HepG2 (cell line): ENCODE measurements at regions not wholly inside any gene's neighbourhood (a gene's known extent, or its start where the extent isn't known, plus 50 kb on each side); places are given as distances from the start of the nearest gene placed in this dataset.

ENCODE experiments used
- ATAC-seq: fragments of 200-7000 bp; cut with Tn5 transposase; 3 replicates; pipeline ENCODE4 v1.9.1; 2020; ENCODE audit warnings: mild to moderate bottlenecking, moderate library complexity
- BruUV-seq: library from RNA; stranded (reverse); fragments of 400-500 nt; replicated peaks from 2 replicates; lab custom pipeline; 2021; lab: Mats Ljungman, UMichigan
- CTCF ChIA-PET: fragments of 300-600 bp; formaldehyde crosslinking; extraction: SDS; loops from one replicate; lab custom pipeline; 2021; ENCODE audit warnings: low total read pairs, inconsistent platforms, low intra/inter-chr PET ratio; lab: Yijun Ruan, JAX
- POLR2A ChIA-PET: fragments of 350-600 bp; sonication (Branson Sonifier 250); formaldehyde crosslinking; loops from one replicate; lab custom pipeline; 2020; ENCODE audit warnings: antibody characterized with exemption, inconsistent platforms; lab: Yijun Ruan, JAX
- DNase-seq: peaks from one replicate; pipeline ENCODE4 v3.0.0-alpha.2; 2015; ENCODE audit warnings: low spot score
- FAIRE-seq: peaks from 3 replicates; lab custom pipeline; 2011; peaks lifted over from hg19 to GRCh38; lab: Jason Lieb, UNC
- H2AFZ ChIP-seq: one replicate; pipeline ENCODE4 v1.6.1; 2011; ENCODE audit warnings: low read length, inconsistent platforms
- H3K27ac ChIP-seq: fragments of 300-600 bp; 3 replicates; pipeline ENCODE4 v1.8.0; 2011; ENCODE audit warnings: mixed run types, mild to moderate bottlenecking, mixed read lengths, low read length, inconsistent platforms; ENCODE audit not compliant: insufficient read depth; ENCODE audit errors: extremely low read length
- H3K27me3 ChIP-seq, 2 experiments: fragments of 200-600 bp in 1 of 2; 2 replicates in 1 of 2; 3 replicates in 1 of 2; pipeline versions ENCODE4 v1.6.0 to v1.8.0; 2011; ENCODE audit warnings: low read length in 2 of 2, mild to moderate bottlenecking in 2 of 2, moderate library complexity in 2 of 2, inconsistent platforms in 1 of 2; ENCODE audit not compliant: insufficient read depth in 2 of 2, control insufficient read depth in 1 of 2
- H3K36me3 ChIP-seq, 2 experiments: fragments of 200-600 bp in 1 of 2; replicated peaks in 1 of 2; 2 replicates in 1 of 2; 3 replicates in 1 of 2; pipeline versions ENCODE4 v1.5.1 to v1.8.0; 2011; ENCODE audit warnings: low read length in 2 of 2, inconsistent platforms in 1 of 2; ENCODE audit not compliant: insufficient read depth in 2 of 2, control insufficient read depth in 1 of 2
- H3K4me1 ChIP-seq: 2 replicates; pipeline ENCODE4 v1.5.1; 2012; ENCODE audit warnings: low read length, inconsistent platforms; ENCODE audit not compliant: insufficient read depth
- H3K4me2 ChIP-seq: 2 replicates; pipeline ENCODE4 v1.6.0; 2011; ENCODE audit warnings: low read depth, low read length, inconsistent platforms
- H3K4me3 ChIP-seq, 3 experiments: fragments of 200-600 bp in 1 of 3; sonication (generic), shearing (Covaris generic) in 1 of 3; replicated peaks in 1 of 3; 2 replicates each; pipeline ENCODE4 v1.5.1; 2011 to 2016; ENCODE audit warnings: low read length in 3 of 3, inconsistent platforms in 2 of 3, low read depth in 2 of 3, mild to moderate bottlenecking in 2 of 3, control low read depth in 1 of 3, mixed read lengths in 1 of 3; ENCODE audit not compliant: insufficient read depth in 1 of 3
- H3K79me2 ChIP-seq: one replicate; pipeline ENCODE4 v1.6.1; 2011; ENCODE audit warnings: low read length, inconsistent platforms; ENCODE audit not compliant: insufficient read depth
- H3K9ac ChIP-seq: 2 replicates; pipeline ENCODE4 v1.6.0; 2011; ENCODE audit warnings: mild to moderate bottlenecking, low read depth, low read length, inconsistent platforms; ENCODE audit not compliant: insufficient read depth
- H3K9me3 ChIP-seq: 2 replicates; pipeline ENCODE4 v1.5.1; 2012; ENCODE audit warnings: mild to moderate bottlenecking, low read length
- H4K20me1 ChIP-seq: 2 replicates; pipeline ENCODE4 v1.6.0; 2011; ENCODE audit warnings: inconsistent platforms, mild to moderate bottlenecking, low read length, moderate library complexity; ENCODE audit not compliant: insufficient read depth
- ATF7 ChIP-seq, 2 experiments: fragments of 450-650 bp in 1 of 2; sonication (generic) in 1 of 2; formaldehyde crosslinking in 1 of 2; IDR thresholded peaks; 2 replicates each; pipeline versions ENCODE4 v1.4.0 to v1.6.1; 2016 to 2020; ENCODE audit warnings: antibody characterized with exemption in 1 of 2, mild to moderate bottlenecking in 1 of 2, missing genetic modification reagents in 1 of 2
- CEBPG ChIP-seq: IDR thresholded peaks from 2 replicates; pipeline ENCODE4 v1.6.1; 2016
- CSRNP1 ChIP-seq: sonication (generic); formaldehyde crosslinking; IDR thresholded peaks from 2 replicates; pipeline ENCODE4 v1.8.1; 2023; ENCODE audit warnings: mild to moderate bottlenecking, missing genetic modification reagents
- DMAP1 ChIP-seq: IDR thresholded peaks from 2 replicates; pipeline ENCODE4 v1.6.1; 2016
- ETV5 ChIP-seq: IDR thresholded peaks from 2 replicates; pipeline ENCODE4 v1.6.1; 2018; ENCODE audit warnings: missing biosample characterization, missing genetic modification reagents, inconsistent platforms, borderline replicate concordance
- SCMH1 ChIP-seq: sonication (generic); formaldehyde crosslinking; IDR thresholded peaks from 2 replicates; pipeline ENCODE4 v1.9.0; 2021; ENCODE audit warnings: missing genetic modification reagents, mild to moderate bottlenecking, borderline replicate concordance
- ZNF232 ChIP-seq: sonication (generic); formaldehyde crosslinking; IDR thresholded peaks from 2 replicates; pipeline ENCODE4 v1.4.0; 2020; ENCODE audit warnings: missing genetic modification reagents, borderline replicate concordance
- ZNF780A ChIP-seq: sonication (generic); formaldehyde crosslinking; IDR thresholded peaks from 2 replicates; pipeline ENCODE4 v1.8.0; 2022; ENCODE audit warnings: mild to moderate bottlenecking, missing genetic modification reagents, moderate library complexity
- WGBS: methylation state at CpG from one replicate; pipeline ENCODE4 v1.1.6; 2017; ENCODE audit warnings: low lambda C conversion rate; 5-methylcytosine and 5-hydroxymethylcytosine counted together
- in situ Hi-C: cut with HindIII; loops from 2 replicates; pipeline ENCODE4 v1.10.0; 2017; ENCODE audit warnings: low pct_unique_long_range_greater_than_20kb; ENCODE audit not compliant: extremely low pct_ligation_motif_present
- intact Hi-C: fragments of 100-400 bp; cut with micrococcal nuclease; formaldehyde crosslinking; loops from one replicate; pipeline ENCODE4 v1.10.0; 2022; ENCODE audit not compliant: unreplicated experiment
- TF ChIP-seq, protein P1 (sequence below): sonication (generic); formaldehyde crosslinking; IDR thresholded peaks from 2 replicates; pipeline ENCODE4 v1.9.0; 2021; ENCODE audit warnings: mild to moderate bottlenecking, missing genetic modification reagents

DNA sequence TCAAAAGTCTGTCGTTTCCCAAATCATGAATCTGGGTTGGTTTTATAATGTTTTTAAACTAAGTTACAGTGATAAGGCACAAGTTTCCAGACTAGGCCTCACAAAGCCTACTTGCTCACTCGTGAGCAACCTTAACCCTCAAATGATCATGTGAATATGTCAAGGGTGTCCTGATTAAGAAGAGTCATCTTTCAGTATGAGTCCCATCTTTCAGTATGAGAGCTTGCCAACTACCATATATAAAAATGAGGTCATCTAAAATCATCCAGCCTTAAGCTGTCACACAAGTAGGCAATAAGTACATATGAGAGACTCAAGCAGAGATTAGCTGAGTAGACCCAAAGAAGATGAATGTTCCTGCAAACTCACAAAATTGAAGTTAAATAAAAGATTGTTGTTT lies 668.4 kb upstream of the FAM174A start:
- intact Hi-C loops, result no loop called here

GRCh38 chr5:99865159-99865558 lies 670.0 kb upstream of the FAM174A start:
- Histone ChIP-seq H3K9me3 (no peaks in the 10 kb centered on the region), H3K4me2 (no peak overlapping the region), H4K20me1 (no peaks in the 10 kb centered on the region), H3K9ac (no peak overlapping the region), H3K27me3 (no peaks in the 10 kb centered on the region), H2AFZ (no peak overlapping the region), H3K79me2 (no peaks in the 10 kb centered on the region), H3K4me3 (no peak overlapping the region), H3K4me1 (no peaks in the 10 kb centered on the region), H3K36me3 (no peaks in the 10 kb centered on the region), H3K27ac (no peak overlapping the region)
- ChIA-PET CTCF (no interaction called here), POLR2A (no interaction called here)
- BruUV-seq, result no TSS peak
- no peak for ATAC-seq
- intact Hi-C loops, result no loop called here
- in situ Hi-C loops, result no loop called here
- DNase-seq, result no peak
- FAIRE-seq, result no peak
- no peak for TF ChIP-seq DMAP1 (CRISPR knock-in tag)
- TF ChIP-seq CEBPG (CRISPR knock-in tag), result no peak
- no peak for TF ChIP-seq SCMH1 (CRISPR knock-in tag)
- TF ChIP-seq ZNF780A, result no peak
- TF ChIP-seq, protein P1, sequence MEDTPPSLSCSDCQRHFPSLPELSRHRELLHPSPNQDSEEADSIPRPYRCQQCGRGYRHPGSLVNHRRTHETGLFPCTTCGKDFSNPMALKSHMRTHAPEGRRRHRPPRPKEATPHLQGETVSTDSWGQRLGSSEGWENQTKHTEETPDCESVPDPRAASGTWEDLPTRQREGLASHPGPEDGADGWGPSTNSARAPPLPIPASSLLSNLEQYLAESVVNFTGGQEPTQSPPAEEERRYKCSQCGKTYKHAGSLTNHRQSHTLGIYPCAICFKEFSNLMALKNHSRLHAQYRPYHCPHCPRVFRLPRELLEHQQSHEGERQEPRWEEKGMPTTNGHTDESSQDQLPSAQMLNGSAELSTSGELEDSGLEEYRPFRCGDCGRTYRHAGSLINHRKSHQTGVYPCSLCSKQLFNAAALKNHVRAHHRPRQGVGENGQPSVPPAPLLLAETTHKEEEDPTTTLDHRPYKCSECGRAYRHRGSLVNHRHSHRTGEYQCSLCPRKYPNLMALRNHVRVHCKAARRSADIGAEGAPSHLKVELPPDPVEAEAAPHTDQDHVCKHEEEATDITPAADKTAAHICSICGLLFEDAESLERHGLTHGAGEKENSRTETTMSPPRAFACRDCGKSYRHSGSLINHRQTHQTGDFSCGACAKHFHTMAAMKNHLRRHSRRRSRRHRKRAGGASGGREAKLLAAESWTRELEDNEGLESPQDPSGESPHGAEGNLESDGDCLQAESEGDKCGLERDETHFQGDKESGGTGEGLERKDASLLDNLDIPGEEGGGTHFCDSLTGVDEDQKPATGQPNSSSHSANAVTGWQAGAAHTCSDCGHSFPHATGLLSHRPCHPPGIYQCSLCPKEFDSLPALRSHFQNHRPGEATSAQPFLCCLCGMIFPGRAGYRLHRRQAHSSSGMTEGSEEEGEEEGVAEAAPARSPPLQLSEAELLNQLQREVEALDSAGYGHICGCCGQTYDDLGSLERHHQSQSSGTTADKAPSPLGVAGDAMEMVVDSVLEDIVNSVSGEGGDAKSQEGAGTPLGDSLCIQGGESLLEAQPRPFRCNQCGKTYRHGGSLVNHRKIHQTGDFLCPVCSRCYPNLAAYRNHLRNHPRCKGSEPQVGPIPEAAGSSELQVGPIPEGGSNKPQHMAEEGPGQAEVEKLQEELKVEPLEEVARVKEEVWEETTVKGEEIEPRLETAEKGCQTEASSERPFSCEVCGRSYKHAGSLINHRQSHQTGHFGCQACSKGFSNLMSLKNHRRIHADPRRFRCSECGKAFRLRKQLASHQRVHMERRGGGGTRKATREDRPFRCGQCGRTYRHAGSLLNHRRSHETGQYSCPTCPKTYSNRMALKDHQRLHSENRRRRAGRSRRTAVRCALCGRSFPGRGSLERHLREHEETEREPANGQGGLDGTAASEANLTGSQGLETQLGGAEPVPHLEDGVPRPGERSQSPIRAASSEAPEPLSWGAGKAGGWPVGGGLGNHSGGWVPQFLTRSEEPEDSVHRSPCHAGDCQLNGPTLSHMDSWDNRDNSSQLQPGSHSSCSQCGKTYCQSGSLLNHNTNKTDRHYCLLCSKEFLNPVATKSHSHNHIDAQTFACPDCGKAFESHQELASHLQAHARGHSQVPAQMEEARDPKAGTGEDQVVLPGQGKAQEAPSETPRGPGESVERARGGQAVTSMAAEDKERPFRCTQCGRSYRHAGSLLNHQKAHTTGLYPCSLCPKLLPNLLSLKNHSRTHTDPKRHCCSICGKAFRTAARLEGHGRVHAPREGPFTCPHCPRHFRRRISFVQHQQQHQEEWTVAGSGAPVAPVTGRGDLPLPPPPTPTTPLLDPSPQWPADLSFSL (CRISPR knock-in tag), result no peak

More for the DNA sequence above, 668.4 kb upstream of the FAM174A start:
- Histone ChIP-seq H3K27ac (no peak overlapping the region), H3K4me3 (no peak overlapping the region), H3K27me3 (no peaks in the 10 kb centered on the region), H3K9me3 (no peaks in the 10 kb centered on the region), H2AFZ (no peak overlapping the region), H3K36me3 (no peaks in the 10 kb centered on the region), H3K4me2 (no peak overlapping the region), H3K9ac (no peak overlapping the region), H3K4me1 (no peaks in the 10 kb centered on the region), H3K79me2 (no peaks in the 10 kb centered on the region), H4K20me1 (no peaks in the 10 kb centered on the region)
- TF ChIP-seq ATF7 (IDR thresholded peaks at IDR 0.05) (peak; percentile 26; the same call in 1 of the 2 replicates), ATF7 (CRISPR knock-in tag; IDR thresholded peaks at IDR 0.05) (no peak), ZNF232 (CRISPR knock-in tag) (no peak), CSRNP1 (CRISPR knock-in tag) (no peak), ETV5 (CRISPR knock-in tag) (no peak)
- in situ Hi-C loops, result no loop called here
- DNase-seq (no peak), ATAC-seq (no peak), FAIRE-seq (no peak)
- BruUV-seq, result no TSS peak
- WGBS, result 0% methylated on average over 2 of the region's 2 CpGs
- ChIA-PET POLR2A (no interaction called here), CTCF (no interaction called here)
